CD4-positive, CD25-positive, alpha-beta regulatory T cell (primary cell): ENCODE measurements at regions not wholly inside any gene's neighbourhood (a gene's known extent, or its start where the extent isn't known, plus 50 kb on each side); places are given as distances from the start of the nearest gene placed in this dataset.
A peak's percentile ranks its signal among the peaks of the same experiment; 100 is the strongest.
"Not testable (repeated sequence)": the region's sequence is repeated elsewhere in the genome, so short reads cannot be mapped to it uniquely, and the experiment has no call there.

Experiments
- ATAC-seq, 2 donors: fragments of 150-1000 bp; cut with Tn5 transposase; one replicate each; pipeline ENCODE4 v1.10.0; 2021; ENCODE audit warnings: low read depth in 2 of 2, moderate number of reproducible peaks in 2 of 2, moderate library complexity in 1 of 2
- DNase-seq, 3 donors: peaks; one replicate each; pipeline versions ENCODE4 v3.0.0 to v3.0.0-alpha.2; 2012 to 2022; ENCODE audit warnings: mixed read lengths in 1 of 3
- H3K27ac ChIP-seq: one replicate; pipeline ENCODE4 v1.7.0; 2013; ENCODE audit warnings: mild to moderate bottlenecking, low read length; ENCODE audit not compliant: insufficient read depth, poor library complexity, severe bottlenecking
- H3K27me3 ChIP-seq: one replicate; pipeline ENCODE4 v1.7.0; 2013; ENCODE audit warnings: low read length; ENCODE audit not compliant: control insufficient read depth, insufficient read depth
- H3K36me3 ChIP-seq: one replicate; pipeline ENCODE4 v1.7.0; 2013; ENCODE audit warnings: mild to moderate bottlenecking, low read length, moderate library complexity; ENCODE audit not compliant: control insufficient read depth, insufficient read depth
- H3K4me1 ChIP-seq: 2 replicates; pipeline ENCODE4 v1.7.0; 2013; ENCODE audit warnings: mild to moderate bottlenecking, low read length; ENCODE audit not compliant: insufficient read depth, control insufficient read depth, poor library complexity, severe bottlenecking
- H3K4me3 ChIP-seq: one replicate; pipeline ENCODE4 v1.7.0; 2013; ENCODE audit warnings: low read depth, mild to moderate bottlenecking, low read length, moderate library complexity
- H3K9me3 ChIP-seq, 2 experiments: 1 replicate in 1 of 2; 2 replicates in 1 of 2; pipeline ENCODE4 v1.7.0; 2013; ENCODE audit warnings: low read length in 2 of 2, mild to moderate bottlenecking in 1 of 2, moderate library complexity in 1 of 2; ENCODE audit not compliant: control insufficient read depth in 2 of 2
- H3K27ac Mint-ChIP-seq, 3 donors: one replicate each; pipeline ENCODE4 v1.8.0; 2020 to 2022; ENCODE audit warnings: mild to moderate bottlenecking in 3 of 3, mixed read lengths in 3 of 3, moderate library complexity in 2 of 3
- H3K27me3 Mint-ChIP-seq: one replicate; pipeline ENCODE4 v1.8.0; 2022; ENCODE audit warnings: mild to moderate bottlenecking, mixed read lengths
- H3K36me3 Mint-ChIP-seq: one replicate; pipeline ENCODE4 v1.8.0; 2020; ENCODE audit warnings: mixed read lengths
- H3K4me1 Mint-ChIP-seq, 4 donors: one replicate each; pipeline ENCODE4 v1.8.0; 2020 to 2022; ENCODE audit warnings: mixed read lengths in 4 of 4, mild to moderate bottlenecking in 1 of 4
- H3K4me3 Mint-ChIP-seq, 4 donors: one replicate each; pipeline ENCODE4 v1.8.0; 2020 to 2022; ENCODE audit warnings: mild to moderate bottlenecking in 4 of 4, mixed read lengths in 4 of 4, moderate library complexity in 3 of 4
- H3K9me3 Mint-ChIP-seq, 7 donors: one replicate each; pipeline ENCODE4 v1.8.0; 2020 to 2022; ENCODE audit warnings: mixed read lengths in 7 of 7, mild to moderate bottlenecking in 3 of 7, moderate library complexity in 2 of 7

GRCh38 chr3:193149998-193150397 lies 91.0 kb upstream of the PLAAT1 start:
- Mint-ChIP-seq H3K27ac (no peak overlapping the region), H3K4me1 (no peaks in the 10 kb centered on the region), H3K9me3 (peaks cover 0 to 2% (median 0%) of the 10 kb centered on the region in 7 donors), H3K27me3 (no peaks in the 10 kb centered on the region), H3K4me3 (no peak overlapping the region), H3K36me3 (no peaks in the 10 kb centered on the region)
- H3K4me1 ChIP-seq: no peaks in the 10 kb centered on the region
- no peak overlapping the region for H3K4me3 ChIP-seq
- no peak for DNase-seq
- ATAC-seq: no peak
- no peaks in the 10 kb centered on the region for H3K9me3 ChIP-seq
- H3K27ac ChIP-seq: no peak overlapping the region
- no peaks in the 10 kb centered on the region for H3K27me3 ChIP-seq
- H3K36me3 ChIP-seq: no peaks in the 10 kb centered on the region

- H3K9me3 Mint-ChIP-seq, H3K27me3 Mint-ChIP-seq, H3K27me3 ChIP-seq, H3K4me1 ChIP-seq, H3K4me3 ChIP-seq, H3K36me3 Mint-ChIP-seq, DNase-seq, H3K27ac ChIP-seq, H3K27ac Mint-ChIP-seq, ATAC-seq, H3K36me3 ChIP-seq, H3K9me3 ChIP-seq, H3K4me1 Mint-ChIP-seq, H3K4me3 Mint-ChIP-seq: not testable (repeated sequence)
Observed at GRCh38 chr3:193155044-193155781, 85.8 kb upstream of the PLAAT1 start.

GRCh38 chr3:193157051-193157450 lies 84.0 kb upstream of the PLAAT1 start:
- Histone ChIP-seq H3K4me3 (no peak overlapping the region), H3K27ac (no peak overlapping the region), H3K27me3 (no peaks in the 10 kb centered on the region), H3K4me1 (no peaks in the 10 kb centered on the region), H3K36me3 (no peaks in the 10 kb centered on the region), H3K9me3 (no peaks in the 10 kb centered on the region)
- Mint-ChIP-seq H3K4me3 (no peak overlapping the region), H3K27ac (no peak overlapping the region), H3K4me1 (no peaks in the 10 kb centered on the region), H3K36me3 (no peaks in the 10 kb centered on the region), H3K27me3 (no peaks in the 10 kb centered on the region), H3K9me3 (peaks cover 0 to 1% (median 0%) of the 10 kb centered on the region in 7 donors)
- ATAC-seq: no peak
- no peak for DNase-seq

- Histone ChIP-seq H3K4me3 (no peak overlapping the region), H3K9me3 (no peaks in the 10 kb centered on the region), H3K36me3 (no peaks in the 10 kb centered on the region), H3K27ac (no peak overlapping the region), H3K4me1 (no peaks in the 10 kb centered on the region), H3K27me3 (no peaks in the 10 kb centered on the region)
- Mint-ChIP-seq H3K4me3 (no peak overlapping the region), H3K36me3 (no peaks in the 10 kb centered on the region), H3K27ac (no peak overlapping the region), H3K4me1 (no peaks in the 10 kb centered on the region), H3K27me3 (no peaks in the 10 kb centered on the region), H3K9me3 (no peaks in the 10 kb centered on the region)
- ATAC-seq (no peak), DNase-seq (no peak)
Observed at GRCh38 chr3:193165431-193166120, 75.4 kb upstream of the PLAAT1 start.

GRCh38 chr3:193168931-193169330 lies 72.1 kb upstream of the PLAAT1 start:
- Mint-ChIP-seq H3K27ac (no peak overlapping the region), H3K4me3 (no peak overlapping the region), H3K4me1 (no peaks in the 10 kb centered on the region), H3K27me3 (no peaks in the 10 kb centered on the region), H3K36me3 (no peaks in the 10 kb centered on the region), H3K9me3 (no peaks in the 10 kb centered on the region)
- Histone ChIP-seq H3K27me3 (no peaks in the 10 kb centered on the region), H3K9me3 (no peaks in the 10 kb centered on the region), H3K4me3 (no peak overlapping the region), H3K36me3 (no peaks in the 10 kb centered on the region), H3K4me1 (no peaks in the 10 kb centered on the region), H3K27ac (no peak overlapping the region)
- ATAC-seq (no peak), DNase-seq (no peak)

GRCh38 chr3:193174140-193174539 lies 66.9 kb upstream of the PLAAT1 start:
- no peaks in the 10 kb centered on the region for H3K27me3 Mint-ChIP-seq
- DNase-seq: no peak

GRCh38 chr3:193179332-193180012 lies 61.5 kb upstream of the PLAAT1 start:
- not testable (repeated sequence) for H3K27ac ChIP-seq, H3K4me1 Mint-ChIP-seq, H3K27me3 Mint-ChIP-seq, H3K9me3 Mint-ChIP-seq, H3K36me3 Mint-ChIP-seq, H3K27me3 ChIP-seq, H3K4me3 ChIP-seq, H3K9me3 ChIP-seq, ATAC-seq, H3K4me3 Mint-ChIP-seq, H3K36me3 ChIP-seq, H3K27ac Mint-ChIP-seq, H3K4me1 ChIP-seq
- DNase-seq: peak in 1 of 3 donors; percentile 14

More at GRCh38 chr3:193174140-193174539, 66.9 kb upstream of the PLAAT1 start:
- Mint-ChIP-seq H3K36me3 (no peaks in the 10 kb centered on the region), H3K4me1 (peaks cover 0 to 6% (median 2%) of the 10 kb centered on the region in 4 donors), H3K4me3 (no peak overlapping the region), H3K9me3 (no peaks in the 10 kb centered on the region), H3K27ac (no peak overlapping the region)
- H3K9me3 ChIP-seq: no peaks in the 10 kb centered on the region
- H3K36me3 ChIP-seq: no peaks in the 10 kb centered on the region
- no peak overlapping the region for H3K27ac ChIP-seq
- no peak overlapping the region for H3K4me3 ChIP-seq
- ATAC-seq: no peak
- no peaks in the 10 kb centered on the region for H3K4me1 ChIP-seq
- H3K27me3 ChIP-seq: no peaks in the 10 kb centered on the region
